COR-L47 (cell line): ENCODE measurements at regions not wholly inside any gene's neighbourhood (a gene's known extent, or its start where the extent isn't known, plus 50 kb on each side); places are given as distances from the start of the nearest gene placed in this dataset.

Experiments
- DNase-seq: peaks from one replicate; lab custom pipeline; 2025; lab: John Stamatoyannopoulos, UW

DNA sequence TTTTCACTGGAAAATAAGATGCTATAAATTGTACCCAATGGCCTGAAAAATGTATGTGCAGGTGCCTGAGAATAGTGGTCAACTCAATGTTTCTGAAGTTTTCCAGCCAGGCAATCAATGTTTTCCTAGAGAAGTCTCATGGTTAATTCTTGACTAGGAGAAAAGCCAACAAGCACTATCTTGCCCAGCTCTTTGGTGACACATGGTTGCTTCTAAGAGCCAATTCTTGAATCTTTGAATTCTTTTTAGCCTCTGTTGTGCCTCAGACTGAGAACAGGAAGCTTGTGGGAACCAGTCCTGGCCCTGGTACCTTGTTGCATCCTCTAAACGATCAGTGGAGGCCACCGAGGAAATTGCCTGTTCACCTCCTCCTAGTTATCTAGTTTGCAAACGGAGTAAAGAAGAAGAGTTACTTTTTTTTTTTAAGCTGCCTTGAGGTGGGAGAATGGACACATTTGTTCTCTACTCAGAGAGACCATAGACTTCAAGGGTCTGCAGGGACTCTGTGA, 144.0 kb upstream of the MKLN1 start:
- DNase-seq: no peak

DNA sequence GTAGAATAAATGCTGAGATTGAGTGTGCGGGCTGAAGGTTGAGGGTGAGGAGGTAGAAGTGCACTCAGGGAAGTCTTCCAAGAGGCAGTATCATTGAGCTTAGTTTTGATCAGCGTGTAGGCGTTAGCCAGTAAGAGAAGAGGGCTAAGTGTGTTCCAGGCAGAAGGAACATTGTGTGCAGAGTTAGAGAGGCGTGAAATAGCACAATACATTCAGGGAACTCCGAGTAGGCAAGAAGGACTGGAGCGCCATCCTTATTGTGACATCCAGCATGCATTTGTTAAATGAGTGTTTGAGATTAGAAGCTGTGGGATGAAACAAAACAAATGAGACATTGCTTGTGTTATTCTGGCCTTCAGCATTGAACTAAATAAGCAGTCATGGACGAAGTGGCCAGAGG, 140.9 kb upstream of the MKLN1 start:
- DNase-seq: no peak

DNA sequence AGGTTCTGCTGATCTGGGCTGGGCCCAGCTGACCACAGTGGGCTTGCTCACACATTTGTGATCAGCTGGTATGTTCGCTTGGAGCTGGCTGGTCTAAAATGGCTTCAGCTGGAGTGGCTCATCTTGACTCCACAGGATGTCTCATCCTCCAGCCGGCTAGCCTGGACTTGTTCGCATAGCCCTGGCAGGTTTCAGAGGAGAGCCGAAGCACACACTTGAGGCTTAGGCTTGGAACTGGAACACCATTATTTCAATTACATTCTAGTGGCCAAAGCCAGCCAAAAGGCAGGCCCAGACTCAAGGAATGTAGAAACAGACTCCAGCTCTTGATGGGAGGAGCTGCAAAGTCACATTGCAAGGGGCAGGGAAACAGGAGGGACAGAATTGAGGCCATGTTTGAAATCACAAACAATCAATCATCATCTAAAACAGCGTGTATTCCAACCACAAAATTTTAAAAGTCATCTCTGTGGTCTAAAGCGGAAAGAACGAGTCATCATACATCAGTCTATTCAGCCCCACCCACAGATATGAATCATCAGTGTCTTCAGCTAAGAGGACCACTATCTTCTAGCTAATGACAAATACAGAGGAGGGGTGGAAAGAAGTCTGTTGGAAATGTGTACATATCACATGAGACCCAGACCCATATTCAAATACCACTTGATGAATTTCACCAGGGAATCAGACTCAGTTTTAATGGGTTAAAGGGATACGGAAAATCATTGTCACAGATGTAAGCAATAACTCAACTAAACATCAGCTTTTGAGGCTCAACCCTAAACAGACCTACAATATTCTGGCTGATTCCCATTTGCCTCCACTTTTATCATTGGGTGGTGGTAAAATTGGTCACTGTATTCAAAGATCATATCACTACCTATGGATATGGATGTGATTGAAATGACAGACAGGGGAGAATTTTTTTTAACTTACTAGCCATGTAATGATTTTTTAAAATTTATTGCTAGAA, 139.0 kb upstream of the MKLN1 start:
- DNase-seq: no peak

DNA sequence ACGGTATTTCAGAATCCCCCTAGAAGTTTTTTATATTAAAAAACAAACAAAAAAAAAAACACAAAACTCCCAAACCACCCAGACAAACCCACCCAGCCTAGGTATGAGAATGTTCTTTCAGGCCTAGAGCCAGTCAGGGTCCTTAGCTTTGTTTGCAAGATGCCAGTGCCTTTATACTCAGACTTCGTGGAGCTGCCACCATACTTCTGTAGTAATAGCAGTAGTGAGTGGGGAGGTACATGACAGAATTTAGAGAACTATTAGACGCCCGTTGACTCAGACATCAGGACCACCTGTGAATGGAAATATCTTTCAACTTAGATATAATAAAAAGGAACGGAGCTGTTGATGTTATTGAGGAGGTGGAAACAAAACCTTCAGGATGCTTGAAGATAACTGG, 138.2 kb upstream of the MKLN1 start:
- no peak for DNase-seq

DNA sequence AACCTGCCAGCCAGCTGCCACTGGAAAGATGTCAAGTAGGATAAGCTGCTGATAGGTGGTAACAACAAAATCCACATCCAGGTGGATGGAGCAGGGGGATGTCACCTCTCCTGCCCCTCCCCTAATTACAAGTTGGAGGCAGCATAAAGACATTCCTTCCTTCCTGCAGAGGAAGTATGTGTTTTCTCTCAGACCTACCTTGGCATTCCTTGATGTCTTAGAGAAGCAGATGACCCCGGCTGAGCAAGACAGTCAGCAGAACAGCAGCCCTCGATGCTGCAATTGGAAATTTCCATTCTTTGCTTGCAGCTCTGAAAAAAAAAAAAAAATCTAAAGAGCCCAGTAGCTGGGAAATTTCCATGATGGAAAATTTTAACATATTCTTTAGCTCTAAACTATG, 137.5 kb upstream of the MKLN1 start:
- no peak for DNase-seq

DNA sequence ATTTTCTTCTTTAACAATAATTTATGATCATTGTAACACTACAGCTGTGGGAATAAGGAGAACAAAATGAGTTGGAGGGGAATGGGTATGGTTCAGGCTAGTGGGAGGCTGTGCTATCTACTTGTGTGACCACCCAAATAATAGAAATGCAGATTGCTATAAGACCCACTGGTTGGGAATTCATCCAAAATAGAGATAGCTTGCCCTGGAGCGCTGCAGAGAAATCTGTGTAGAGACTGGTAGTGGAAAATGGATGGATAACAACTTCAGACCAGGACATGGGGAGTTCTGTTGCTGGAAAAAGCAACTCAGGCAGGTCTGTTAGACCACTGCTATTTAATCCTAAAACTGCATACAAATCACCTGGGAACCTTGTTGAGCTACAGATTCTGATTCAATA, 137.1 kb upstream of the MKLN1 start:
- DNase-seq: no peak

DNA sequence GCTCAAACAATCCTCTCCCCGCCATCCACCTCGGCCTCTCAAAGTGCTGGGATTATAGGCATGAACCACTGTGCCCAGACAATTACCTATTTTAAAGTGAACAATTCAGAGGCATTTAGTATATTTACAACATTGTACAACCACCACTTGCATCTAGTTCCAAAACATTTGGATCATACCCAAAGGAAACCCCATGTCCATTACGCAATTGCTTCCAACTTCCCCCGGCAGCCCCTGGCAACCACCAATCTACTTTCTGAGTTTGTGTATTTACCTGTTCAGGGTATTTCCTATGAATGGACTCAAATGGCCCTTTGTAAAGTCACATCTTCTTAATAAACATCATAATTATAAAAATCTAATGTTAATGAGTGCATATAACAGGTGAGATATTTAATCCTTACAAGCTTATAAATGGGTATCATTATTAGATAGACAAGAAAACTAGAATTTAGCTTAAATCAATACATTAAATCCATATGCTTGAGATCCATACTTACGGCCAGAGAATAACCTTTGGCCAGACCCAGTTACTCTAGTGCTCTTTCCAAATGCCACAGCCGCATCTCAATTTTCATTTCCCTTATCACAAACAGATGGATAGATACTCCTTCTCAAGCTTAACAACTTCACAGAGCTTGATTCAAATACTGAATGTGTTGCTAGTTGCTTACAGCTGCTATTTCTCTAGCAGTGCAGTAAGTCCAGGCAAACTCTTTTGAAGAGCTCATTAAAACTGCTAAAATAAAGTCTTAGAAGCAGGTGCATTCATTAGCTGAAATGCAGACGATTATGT, 133.4 kb upstream of the MKLN1 start:
- no peak for DNase-seq

DNA sequence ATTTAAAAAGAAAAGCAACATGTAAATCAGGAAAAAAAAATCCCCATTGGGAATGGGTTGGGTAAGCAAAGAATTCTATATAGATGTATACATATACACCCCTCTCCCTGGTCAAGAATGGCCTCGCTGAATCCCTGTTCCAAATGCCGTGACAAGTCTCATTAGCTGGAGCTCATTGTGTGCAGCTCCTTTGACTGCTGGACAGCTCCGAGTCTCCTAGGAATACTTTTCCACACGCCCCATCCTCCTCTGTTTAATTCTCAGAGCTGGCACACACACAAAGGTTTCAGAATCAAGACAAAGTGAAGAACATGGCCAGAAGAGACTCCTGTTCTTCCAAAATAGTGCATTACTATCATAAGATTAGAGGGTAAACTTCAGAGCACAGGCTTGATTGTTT, 130.9 kb upstream of the MKLN1 start:
- peak; percentile 41 for DNase-seq

DNA sequence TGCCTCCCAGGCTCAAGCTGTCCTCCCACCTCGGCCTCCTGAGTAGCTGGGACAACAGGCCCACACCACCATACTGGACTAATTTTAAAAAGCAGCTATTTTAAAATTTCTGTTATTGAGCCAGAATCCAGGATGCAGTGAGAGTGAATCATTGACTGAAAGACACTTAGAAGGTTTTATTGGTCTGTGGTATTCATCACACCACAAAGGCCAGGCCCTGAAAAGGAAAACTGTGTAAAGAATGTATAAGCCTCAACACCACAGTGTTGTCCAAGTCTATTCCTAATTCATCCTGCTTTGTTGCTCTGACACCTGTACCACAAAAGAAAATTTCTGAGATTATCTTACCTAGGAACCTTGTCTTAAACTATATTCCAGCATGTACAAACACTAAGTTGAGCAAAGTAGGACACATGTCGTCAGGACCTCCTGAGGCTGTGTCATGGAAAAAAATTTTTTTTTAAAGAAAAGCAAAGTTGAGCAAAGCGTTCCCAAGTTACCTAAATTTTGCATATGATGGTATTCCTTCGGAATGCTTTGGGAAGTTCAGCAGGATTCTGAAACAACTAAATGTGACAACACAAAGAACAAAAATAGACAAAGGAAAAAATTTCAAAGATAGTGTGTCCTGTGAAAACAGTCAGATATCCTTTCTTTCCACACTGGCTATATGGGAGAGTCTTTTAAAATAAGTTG, 129.6 kb upstream of the MKLN1 start:
- no peak for DNase-seq

DNA sequence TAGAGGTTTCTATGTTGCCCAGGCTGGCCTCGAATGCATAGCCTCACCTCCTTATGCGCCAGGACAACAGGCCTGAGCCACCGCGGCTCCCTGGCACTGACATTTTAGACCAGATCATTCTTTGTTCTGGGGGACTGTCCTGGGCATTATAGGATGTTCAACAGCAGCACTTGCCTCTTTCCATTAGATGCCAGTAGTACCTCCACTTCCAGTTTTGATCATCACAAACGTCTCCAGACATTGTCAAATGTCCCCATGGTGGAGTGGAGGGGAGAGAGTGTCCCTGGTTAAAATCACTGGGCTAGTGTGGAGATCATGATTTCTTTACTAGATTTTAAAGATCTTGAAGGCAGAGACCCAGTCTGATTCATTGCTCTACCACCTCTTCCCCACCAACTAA, 125.2 kb upstream of the MKLN1 start:
- no peak for DNase-seq

DNA sequence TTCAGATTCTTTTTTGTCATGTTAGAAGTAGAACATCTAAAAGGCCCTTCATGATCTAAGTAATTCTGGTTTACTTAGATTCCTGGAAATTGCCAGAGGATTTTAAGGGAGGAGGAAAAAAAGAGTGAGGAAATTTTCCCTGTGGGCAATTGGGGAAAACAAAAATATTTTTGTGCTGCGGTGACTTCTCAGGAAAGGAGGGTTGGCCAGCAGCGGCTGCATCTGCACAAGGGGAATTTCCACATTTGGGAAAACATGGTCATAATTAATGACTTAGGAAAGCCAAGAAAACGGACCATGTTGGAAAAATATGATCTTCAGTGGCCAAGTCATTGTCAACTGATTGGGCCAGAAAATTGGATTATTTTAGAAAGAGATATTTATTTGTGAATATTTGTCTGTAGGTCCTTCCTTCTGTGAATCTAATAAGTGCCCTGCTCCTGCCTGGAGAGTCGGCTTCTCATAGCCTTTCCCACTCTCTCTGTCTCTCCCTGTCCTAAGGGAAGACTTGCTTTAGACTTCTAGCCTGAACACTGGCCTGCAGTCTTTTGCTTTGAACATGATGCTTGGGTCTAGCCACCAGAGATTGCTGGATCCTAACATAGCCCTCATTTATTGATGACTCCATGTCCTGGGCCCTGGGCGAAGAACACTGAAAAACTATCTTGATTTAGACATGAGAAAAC, 124.2 kb upstream of the MKLN1 start:
- no peak for DNase-seq

DNA sequence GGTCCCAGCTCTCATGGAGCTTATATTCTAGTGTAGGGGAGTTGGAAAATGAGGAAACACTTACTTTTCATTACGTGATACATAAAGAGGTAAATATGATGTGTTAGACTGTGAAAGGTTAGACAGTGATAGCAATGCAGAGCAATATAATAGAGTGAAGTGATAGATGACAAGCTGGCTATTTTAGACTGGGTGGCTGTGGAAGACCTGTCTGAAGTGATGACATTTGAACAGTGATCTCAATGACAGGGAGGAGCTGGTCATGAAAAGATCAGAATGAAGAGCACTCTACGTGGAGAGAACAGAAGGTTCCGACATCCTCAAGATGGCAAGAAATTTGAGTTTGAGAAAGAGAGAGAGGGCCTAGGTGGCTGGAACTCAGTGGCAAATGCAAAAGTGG, 118.9 kb upstream of the MKLN1 start:
- DNase-seq: no peak

DNA sequence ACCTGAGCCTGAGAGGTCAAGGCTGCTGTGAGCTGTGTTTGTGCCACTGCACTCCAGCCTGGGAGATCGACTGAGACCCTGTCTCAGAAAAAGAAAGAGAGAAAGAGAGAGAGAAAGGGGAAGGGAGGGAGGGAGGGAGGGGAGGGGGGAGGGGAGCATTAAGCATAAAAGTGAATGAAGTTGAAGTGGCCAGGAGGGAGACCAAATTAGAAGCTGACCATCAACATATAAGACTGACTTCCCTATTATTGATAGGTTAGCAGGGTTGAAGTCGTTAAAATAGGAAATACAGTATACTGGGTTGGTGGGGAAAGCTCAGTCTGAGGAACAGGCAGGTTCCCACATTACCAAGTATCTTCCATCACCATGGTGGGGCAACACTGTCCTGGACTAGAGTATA, 117.1 kb upstream of the MKLN1 start:
- DNase-seq: no peak

DNA sequence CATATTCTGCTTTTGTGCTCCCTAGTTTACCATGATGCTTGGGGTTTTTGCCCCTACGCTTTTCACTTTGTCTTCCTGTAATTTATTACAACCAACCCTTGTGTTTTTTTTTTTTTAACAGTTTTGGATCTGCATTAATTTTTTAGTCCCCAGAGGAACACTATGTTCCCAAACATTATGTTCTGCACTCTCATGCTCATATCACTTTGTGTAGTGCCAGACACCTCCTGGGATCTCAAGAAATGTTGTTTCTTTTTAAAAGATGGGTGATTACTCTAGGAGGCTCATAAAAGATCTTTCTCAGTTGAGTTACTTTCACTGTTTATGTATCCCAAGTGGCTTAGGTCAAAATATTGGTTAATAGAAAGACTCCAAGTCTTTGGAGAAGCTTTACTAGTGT, 116.2 kb upstream of the MKLN1 start:
- DNase-seq: no peak

DNA sequence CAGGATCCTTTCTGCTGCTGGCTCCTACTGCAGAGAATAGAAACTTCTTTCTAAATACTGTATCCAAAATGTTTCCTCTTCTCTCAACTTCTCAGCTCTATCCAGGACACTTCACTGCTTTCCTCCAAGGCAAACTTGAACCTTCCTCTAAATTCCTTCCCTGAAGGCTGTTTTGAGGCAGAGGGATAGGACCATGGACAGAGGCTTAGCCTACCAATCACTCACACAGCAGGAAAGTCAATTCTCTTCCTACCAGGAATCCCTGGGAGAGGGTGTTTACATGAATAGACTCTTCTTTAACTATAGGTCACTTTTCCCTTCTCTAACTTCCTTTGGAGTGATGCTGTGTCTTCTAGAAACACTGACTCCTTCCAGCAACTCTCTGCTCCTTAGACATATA, 115.6 kb upstream of the MKLN1 start:
- DNase-seq: no peak

DNA sequence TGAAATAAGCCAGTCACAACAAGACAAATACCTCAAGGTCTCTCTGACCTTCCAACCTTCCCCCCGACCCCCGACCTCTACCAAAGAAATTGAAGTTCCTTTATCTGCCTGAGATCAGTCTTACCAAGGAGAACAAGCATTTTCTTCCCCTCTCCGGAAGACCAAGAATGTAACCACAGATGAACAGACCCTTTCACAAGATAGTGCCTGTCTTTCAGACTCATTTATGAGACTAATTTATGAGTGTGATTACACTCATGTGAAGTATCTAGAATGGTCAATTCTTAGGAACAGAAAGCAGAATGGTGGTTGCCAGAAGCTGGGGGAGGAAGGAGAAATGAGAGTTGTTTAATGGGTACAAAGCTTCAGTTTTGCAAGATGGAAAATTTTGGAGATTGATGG, 108.9 kb upstream of the MKLN1 start:
- no peak for DNase-seq

DNA sequence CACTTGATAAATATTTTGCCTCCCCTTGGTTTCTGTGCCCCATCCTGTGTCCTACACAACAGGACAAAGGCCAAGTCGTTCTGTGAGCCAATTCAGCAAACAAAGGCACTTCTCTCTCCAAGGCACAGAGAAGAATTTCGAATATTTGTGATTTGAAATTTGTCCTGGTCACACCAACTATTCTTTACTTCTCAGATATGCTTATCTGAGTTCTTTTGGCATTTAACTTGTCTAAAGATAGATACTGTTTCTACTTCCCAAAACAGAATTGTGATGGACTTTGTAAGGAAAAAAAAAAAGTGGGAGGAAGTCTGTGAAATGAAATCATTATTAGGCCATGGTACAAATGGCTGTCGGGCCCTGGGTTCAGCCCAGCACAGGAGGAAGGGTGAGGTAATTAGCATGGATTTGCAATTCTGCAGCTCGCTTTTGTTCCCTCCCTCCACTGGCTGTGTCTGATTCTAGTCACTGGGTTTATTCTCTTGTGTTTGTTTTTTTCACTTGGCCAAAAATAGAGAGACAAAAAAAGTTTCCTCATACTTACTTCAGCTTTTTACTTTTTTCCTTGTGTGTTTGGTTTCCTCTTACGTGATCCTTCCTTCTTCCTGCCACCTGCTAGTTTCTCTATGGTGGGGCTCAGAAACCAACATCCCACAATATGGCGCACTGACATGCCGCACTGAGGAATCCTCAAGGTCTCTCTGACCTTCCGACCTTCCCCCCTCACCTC, 108.2 kb upstream of the MKLN1 start:
- DNase-seq: no peak

DNA sequence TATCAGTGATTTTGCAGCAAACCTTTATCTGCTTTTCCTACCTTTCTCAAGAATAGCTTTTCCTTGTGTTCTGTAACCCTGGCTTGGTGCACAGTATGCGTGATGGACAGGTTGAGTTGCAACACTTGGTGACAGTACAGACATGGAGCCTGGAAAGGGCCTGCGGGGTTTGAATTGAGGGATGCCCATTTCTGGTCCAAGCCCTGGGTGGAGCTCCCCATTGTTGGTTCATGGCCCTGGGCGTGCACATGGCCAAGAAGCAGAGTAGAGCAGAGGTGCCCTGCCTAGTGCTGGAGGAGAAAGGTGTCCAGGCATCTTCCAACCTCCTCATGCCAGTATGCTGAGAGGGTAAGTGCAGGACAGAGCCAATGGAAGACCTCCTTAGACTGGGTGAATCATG, 106.6 kb upstream of the MKLN1 start:
- no peak for DNase-seq

DNA sequence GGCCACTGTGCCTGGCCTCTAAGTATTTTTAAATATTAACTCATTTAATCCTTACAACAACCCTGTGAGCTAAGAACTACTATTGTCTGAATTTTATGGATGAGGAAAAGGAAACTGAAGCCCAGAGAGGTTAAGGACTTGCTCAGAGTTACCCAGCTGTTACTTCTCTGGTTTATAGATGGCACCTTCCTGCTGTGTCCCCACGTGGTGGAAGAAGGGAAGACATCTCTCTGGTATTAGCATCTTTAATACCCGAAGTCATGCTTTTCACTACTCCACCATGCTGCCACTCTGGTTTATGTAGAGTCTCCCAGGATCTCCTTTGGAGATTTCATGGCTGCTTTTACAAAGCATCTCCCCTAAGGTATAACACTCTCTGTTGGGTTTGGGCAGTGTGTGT, 105.5 kb upstream of the MKLN1 start:
- DNase-seq: no peak

DNA sequence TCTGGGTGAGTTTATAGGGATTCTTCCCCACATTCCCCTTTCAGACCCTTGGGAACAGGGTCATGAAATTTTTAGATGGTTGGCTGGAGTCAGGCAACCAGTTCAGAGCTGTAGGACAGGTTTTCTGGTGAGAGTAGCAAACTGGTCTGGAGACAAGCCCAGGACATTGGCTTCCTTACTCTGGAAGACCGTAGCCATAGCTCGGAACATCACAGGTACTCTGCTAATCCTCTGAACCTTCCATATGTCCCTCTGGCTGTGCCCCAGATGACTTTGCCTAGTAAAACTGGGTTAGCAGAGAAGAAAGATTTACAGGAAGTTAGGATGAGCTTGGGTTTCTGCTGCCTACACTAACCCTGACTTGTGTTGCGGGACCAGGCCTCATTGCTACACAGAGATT, 104.5 kb upstream of the MKLN1 start:
- no peak for DNase-seq

DNA sequence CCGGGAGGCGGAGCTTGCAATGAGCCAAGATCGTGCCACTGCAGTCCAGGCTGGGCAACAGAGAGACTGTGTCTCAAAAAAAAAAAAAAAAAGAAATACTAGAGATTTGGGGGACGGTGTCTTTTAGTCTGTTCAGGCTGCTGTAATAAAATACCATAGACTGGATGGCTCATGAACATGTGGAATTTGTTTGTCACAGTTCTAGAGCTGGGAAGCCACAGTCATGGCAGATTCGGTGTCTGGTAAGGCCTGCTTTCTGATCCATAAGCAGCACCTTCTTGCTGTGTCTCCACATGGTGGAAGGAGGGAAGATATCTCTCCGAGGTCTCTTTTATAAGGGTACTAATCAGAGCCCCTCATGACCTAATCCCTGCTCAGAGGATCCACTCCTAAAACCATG, 102.7 kb upstream of the MKLN1 start:
- no peak for DNase-seq
